GM19025 (cell line): ENCODE measurements at regions not wholly inside any gene's neighbourhood (a gene's known extent, or its start where the extent isn't known, plus 50 kb on each side); places are given as distances from the start of the nearest gene placed in this dataset.

Source experiments
- ATAC-seq: cut with Tn5 transposase; IDR thresholded peaks from one replicate; pipeline ENCODE4 v1.9.1; 2021; ENCODE audit warnings: mild to moderate bottlenecking, low read depth, moderate library complexity; ENCODE audit not compliant: unreplicated experiment

DNA sequence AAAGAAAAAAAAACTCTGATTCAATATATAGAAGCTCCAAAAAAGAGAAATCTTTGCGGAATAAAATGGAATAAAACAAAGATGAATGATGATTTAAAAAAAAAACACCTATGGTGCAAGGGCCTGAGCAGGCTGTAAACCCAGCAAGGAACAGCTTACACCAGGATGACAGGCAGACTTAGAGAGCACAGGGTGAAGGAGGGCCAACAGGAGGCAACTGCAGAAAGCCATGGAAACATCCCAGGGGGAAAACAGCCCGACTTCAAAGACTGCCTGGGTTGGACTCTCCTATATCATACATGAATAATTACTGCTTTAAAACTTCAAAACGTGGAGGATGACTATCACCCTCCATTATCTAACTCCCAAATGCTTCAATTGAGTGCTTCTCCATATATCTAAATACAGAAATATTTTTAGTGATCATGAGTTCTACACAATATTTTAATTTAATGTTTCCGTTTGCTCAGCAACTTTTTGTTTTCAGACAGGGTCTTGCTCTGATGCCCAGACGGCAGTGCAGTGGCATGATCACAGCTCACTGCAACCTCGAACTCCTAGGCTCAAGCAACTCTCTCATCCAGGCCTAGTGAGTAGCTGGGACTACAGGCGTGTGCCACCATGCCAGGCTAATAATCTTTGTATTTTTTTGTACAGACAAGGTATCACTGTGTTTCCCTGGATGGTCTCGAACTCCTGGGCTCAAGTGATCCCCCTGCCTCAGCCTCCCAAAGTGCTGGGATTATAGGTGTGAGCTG lies 456.2 kb downstream of the TBL1XR1 start:
- no peak for ATAC-seq

DNA sequence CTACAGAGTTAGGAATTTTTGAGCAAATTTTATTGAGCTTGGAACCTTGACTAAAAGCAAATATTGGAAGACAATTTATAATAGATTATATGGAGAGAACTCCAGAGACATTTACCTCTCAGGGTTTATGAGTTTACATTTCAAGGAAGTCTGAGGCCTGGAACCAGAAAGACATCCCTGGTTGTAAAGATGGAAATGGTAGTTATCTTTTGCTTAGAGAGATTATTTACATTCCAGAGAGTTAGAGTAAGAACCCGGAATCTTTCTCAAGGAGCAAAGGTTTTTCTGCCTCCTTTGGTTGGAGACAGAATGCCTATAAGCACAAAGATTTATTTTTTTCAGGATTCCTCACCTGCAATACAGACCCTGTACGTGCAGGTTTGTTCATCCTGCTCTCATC lies 458.1 kb downstream of the TBL1XR1 start:
- ATAC-seq: no peak

DNA sequence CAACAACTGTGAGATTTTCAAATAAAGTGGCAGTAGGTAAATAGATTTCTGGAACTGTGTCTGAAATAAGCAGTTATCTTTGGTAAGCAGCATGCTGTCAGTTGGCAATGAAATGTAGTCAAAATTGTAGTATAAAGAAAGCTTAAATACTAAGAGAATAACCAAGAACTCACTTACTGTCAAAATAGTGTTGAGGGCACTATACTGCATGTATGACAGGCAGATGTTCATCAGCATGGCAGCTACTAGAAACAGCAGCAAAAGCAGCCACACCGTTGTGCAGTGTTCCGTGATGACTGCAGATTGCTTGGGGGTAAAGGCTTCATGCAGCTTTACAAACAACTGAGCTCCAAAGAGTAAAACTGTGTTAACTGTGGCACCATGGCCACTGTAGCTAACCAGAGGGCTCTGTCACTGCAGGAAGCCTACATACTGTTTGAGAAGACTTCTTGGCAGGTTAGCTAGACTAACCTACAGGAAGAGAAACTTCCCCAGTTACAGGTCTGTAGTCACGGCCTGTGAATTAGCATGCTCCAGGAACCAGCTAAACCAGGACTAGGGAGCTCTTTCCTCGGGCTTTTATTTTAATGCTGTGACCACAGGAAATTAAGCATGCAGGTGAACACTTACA lies 459.7 kb downstream of the TBL1XR1 start:
- ATAC-seq: no peak

DNA sequence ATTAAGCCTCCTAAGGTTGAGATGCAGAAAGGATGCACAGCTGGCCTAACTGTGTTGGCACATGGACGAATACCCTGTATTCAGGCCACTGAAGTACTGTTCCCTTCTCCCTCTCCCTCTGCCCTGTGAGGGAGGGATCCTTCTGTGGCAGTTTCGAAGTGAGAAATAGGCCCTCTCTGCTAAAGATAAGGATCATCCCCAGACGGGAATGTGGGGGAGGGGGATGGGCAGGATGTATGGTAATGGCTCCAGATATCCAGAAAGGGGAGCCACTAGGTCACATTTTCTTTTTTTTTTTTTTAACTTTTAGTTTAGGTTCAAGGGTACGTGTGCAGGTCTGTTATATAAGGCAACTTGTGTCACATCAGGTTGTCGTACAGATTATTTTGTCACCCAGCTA lies 463.1 kb downstream of the TBL1XR1 start:
- ATAC-seq: no peak

DNA sequence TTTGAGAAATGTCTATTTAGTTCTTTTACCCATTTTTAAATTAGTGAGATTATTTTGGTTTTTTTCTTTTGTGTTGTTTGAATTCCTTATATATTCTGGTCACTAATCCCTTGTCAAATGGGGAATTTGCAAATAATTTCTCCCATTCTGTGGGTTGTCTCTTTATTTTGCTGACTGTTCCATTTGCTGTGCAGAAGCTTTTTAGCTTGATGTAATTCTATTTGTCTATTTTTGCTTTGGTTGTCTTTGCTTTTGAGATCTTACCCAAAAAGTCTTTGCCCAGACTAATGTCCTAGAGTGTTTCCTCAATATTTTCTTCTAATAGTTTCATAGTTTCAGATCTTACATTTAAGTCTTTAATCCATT lies 472.9 kb downstream of the TBL1XR1 start:
- ATAC-seq: no peak

DNA sequence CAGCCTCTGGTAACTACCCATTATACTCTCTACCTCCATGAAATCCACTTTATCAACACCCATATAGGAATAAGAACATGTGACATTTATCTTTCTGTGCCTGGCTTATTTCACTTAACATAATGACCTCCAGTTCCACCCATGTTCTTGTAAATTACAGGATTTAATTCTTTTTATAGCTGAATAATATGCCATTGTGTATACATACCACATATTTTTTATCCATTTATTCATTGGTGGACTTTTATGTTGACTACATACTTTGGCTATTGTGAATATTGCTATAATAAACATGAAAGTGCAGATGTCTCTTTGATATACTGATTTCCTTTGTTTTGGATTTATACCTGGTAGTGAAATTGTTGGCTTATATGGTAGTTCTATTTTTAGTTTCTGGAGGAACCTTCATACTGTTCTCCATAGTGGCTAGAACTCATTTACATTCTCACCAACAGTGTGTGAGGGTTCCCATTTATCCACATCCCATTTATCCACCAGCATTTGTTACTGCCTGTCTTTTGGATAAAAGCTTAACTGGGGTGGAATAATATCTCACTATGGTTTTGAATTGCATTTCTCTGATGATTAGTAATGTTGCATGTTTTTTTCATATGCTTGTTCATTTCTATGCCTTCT lies 473.4 kb downstream of the TBL1XR1 start:
- no peak for ATAC-seq

DNA sequence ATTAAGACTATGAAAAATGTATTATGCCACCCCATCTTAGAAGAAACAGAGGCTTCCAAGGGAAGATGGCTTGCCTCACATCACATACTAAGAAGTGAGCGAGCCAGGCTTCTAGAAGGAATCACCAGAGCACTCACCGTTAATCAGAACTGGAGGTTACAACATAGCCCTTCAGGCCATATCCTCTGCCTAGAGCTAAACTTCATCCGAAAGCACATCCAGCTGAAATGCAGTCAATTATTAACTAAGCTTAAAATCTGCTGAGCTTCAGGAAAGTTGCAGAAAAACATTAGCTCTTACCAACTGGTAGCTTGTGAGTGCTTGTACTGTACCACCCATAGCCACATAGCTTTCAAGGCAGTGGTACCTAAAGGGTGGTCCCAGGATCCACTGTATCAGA lies 483.2 kb downstream of the TBL1XR1 start:
- ATAC-seq: no peak

DNA sequence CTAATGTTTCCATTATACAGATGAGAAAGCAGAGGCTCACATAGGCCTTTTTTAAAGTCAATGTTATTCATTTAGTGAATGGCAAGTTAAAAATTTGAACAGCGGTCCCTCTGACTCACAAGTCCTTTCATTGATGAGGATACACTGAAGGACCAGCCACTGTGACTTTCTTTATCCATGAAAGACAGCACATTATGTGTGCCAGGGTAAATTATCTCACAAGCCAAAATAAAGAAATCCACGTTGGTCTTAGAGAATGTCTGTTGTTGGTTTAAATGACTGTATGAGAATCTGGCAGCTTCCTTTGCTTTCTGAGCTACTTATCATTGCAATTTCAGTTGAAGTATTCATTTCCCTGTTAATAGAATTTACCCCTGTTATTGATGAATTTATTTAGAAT lies 485.1 kb downstream of the TBL1XR1 start:
- ATAC-seq: no peak

DNA sequence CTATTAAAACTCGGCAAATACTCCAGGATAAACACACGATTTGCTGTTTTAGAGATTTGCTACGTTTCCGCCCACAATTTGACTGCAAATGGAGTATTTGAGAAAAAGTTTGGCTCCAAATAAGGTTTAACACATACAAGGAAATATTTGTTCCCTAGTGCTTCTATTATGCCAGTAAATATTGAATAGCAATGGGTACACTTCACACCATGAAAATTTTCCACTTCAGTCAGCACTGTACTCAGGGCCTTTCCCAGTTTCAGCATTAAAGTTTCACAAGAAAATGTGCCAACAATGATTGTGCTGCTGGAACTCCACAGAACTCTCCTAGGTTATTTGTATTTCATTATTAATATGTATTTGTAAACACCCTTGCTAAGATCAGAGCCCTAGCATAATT lies 498.0 kb downstream of the TBL1XR1 start:
- no peak for ATAC-seq

DNA sequence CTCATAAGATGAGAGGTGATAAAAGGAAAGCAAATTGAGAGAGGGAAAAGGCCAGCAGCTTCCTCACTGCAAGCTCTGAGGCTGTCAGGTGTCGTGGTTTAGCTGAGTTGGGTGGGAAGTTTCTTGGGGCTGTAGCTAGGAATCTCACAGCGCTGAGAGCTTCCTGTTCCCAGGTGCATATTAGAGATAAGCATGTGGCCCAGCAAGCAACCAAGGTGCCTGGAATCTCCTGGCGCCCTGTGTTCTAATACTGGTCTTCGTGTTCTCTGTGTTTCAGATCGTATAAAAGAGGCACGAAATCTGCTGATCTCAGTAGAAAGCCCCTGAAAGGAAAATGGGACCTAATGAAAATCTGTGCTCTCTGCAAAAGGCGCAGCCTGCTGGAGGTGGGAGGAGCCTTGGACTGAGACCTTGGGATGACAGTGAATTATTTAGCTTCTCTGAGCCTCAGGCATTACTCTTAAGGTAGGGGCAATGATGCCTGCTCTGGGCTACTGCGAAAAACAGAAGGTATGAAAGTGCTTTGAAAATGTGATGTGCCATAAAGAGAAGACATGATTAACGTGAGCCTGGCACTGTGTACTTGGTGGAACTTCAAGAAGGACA lies 499.9 kb downstream of the TBL1XR1 start:
- ATAC-seq: no peak

DNA sequence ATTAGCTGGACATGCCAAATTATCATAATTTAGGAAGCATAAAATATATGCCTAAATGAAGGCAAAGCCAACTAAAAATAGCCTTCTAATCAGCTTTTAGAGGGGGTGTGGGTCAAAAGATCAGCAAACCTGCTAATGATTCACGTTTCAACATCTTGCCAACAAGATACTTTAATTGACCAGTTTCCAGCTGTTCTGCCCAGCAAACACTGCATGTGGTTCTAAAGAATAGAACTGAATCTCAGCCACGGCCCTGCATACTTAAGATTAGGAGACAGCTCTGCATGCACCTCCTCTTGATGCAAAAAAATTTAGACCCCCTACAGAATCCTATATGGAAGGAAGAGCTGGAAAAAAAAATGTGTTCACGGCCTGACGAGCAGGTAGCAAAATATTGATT lies 500.5 kb downstream of the TBL1XR1 start:
- no peak for ATAC-seq

DNA sequence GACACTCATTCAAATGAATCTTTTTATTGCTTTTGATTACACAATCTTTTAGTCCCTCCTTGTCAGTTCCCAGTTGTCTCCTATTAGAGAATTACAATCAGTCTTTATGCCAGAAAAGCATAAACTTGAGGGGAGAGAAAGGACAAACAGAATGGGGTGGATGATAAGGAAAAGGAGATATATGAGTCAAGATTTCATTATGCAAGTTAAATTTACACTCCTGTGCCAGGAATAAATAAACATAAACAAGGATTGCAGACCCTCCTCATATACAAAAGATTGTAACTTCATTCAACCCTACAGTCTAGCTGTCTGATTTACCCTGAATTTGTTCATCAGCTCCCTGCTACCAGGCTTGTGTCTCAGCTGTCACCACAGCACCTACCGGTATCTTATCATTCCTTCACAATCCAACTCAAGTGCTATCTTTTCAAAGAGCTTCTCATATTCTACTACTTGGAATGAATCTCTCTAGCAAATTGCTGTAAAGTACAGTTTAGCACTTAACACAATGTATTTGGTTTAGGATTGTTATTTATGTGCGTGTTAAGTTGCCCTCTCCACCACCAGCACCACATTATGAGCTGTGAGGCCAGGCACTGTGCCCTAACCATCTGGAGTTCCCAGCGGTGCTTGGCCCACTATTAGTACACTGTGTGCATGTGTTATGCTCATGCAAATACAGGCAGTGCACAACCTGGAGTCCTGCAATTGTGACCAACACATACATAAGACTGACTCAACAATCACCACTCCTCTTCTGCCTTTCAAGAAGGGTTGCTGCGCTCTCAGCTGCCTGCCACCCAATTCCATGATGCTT lies 504.1 kb downstream of the TBL1XR1 start:
- ATAC-seq: no peak

DNA sequence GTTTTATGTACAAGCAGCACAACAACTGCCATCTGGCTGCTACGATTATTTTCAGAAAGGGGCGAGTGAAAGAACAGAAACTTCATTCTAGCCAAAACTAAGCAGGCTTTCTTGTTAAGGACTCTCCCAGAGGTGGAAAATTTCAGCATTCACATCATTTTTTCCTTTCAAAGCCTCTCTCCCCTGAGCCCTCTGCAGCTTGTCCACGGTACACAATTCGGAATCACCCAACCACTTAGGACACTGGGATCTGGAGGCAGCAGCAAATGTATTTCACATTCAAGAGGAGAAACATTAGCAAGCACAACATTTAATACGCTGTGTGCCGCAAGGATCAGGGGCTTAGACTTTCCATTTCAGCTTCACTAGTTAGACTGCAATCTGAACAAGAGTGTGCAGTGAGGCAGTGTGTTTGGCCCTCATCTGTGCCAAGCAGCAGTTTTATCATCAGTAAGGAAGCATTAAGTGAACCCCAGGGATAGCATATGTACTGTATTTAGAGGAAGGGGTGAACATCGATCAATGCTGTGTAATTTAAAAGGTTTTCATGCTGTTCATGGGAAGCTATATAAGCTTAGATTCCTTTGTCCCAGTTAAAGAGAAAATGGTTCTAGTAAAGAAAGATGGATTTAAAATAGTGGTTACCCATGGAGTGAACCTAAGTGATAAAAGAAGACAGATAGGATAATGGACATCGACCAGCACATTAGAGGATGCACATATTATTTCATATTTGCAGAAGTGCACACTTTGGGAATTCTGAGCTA lies 504.9 kb downstream of the TBL1XR1 start:
- no peak for ATAC-seq

DNA sequence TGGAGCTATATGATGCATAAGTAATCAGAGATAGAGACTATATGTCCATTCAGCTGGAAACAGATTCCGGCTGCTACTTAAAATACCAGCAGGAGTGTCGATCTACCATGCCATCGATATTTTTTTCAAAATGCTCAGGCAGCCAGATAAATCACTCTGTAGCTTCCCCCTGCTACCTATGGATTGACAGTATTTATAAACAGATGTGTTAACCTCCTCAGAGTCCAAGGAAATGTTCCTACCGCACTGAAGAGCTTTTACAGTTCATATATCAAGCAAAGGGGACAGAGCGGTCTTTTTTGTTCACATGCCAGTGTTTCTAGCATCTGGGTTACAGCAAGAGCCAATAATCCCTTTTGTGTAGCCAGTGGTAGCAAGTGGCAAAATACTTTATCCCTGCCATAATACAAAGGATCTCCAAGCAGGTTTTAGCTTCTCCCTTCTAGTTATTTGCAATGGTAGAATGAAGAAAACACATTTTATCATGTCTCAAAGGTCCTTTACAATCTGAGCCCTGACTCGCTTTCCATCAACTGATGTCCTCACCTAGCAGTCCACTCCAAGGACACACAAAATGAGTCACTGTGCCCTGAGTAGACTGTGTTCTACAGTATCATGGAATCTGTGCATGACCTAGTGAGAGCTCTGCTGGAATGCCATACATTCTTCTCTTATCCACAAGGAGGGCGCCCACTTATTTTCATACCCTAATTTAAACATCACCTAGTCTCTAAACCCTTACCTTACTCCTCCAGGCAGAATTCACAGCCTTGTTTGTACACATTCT lies 507.0 kb downstream of the TBL1XR1 start:
- ATAC-seq: no peak

DNA sequence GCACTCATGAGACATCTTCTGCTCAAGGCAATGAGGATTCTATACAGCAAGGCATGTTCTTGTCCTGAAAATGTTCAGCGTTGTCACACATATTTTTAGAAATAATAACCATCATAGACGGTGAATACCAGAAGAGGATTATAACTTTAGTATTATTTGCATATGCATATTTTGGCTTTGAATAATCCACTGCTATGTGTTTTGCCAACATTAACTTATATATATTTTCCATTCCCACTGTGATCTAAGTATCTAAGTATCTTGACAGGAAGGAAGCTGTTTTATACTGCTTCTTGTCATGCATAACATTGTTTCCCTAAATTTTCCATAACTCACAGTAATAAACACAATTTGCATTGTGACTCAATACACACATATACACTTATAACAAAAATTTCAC lies 509.5 kb downstream of the TBL1XR1 start:
- ATAC-seq: no peak

DNA sequence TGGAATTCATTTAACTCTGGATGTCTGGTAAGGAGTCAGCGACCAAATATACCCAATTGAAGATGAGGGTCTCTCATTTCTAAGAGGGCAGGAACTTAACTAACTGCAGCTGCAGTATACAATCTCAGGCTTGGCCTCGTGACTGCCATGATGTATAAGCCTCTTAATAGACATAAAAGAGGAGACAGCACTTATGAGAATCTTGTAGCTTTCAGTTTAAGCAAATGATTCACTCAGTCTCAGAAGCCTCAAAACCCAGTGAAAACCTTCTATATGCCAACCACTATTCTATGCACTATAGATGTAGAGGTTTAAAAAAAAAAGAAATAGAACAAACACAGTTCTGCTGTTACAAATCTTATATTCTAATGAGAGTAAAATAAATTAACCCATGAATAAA lies 513.9 kb downstream of the TBL1XR1 start:
- ATAC-seq: no peak

DNA sequence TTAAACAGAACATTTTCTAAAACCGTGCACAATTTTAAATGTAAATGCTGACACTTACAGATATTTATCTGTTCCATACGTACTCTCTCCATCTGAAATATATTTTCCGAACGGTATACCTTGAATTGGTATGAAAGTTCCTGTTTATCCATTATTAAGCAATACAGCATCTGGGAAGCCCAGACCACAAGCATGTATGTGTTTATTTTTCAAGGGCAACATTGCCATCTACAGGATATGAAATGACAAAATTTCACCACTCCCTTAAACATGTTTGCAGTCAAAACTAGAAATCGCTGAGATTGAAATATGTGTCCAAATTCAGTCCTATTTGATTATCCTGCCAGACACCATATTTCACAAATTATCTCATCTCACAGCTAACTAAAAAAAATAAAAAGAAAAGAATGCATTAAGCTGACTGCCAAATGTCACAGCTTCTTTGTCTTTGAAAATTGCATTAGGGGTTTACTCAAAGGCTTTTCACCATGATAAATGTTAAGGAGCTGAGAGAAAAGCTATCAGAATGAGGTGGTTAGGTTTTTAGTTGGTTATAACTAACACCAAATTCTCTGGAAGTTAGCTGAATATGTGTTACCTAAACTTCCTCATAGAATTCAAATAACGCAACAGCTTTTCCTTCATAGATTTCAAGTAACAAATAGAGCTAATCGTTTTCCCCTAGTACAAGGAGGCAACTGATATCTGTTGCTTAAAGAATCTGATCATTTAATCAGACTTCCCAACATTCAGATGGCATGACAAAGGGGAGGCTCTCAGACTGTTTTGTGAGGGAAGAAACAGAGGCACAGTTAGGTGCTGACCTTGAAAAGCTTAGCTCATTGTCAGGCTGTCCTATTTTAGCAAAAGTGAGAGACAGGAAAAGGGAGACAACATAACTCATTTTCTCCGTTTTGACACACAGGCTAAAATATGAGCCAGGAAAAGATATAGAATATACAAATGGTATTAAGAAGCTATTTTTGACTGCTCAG lies 533.1 kb downstream of the TBL1XR1 start:
- ATAC-seq: no peak

DNA sequence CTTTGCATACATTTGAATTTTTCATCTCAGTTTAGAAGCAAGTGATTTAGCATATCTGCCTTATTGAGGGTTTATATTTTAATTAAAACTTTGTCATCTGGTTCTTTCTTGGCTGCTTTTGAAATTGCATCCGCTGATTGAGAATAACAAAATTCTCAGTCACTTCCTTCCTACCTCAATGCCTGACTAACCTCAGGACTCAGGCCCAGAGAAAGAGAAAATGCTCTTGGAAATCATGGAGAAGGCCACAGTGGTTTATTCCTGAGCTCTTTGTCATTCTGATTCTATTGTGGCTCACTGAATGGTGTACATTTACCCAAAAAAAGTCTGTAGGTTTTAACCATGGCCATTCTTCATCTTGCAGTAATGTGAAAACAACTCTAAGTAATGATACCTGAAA lies 533.9 kb downstream of the TBL1XR1 start:
- no peak for ATAC-seq
